ENCODE measurements at regions not wholly inside any gene's neighbourhood (a gene's known extent, or its start where the extent isn't known, plus 50 kb on each side); places are given as distances from the start of the nearest gene placed in this dataset.
"Not testable (repeated sequence)": the region's sequence is repeated elsewhere in the genome, so short reads cannot be mapped to it uniquely, and the experiment has no call there.

- no peak overlapping the region for H3K4me3 ChIP-seq (ENCODE audit: low read depth in 1 of 2, low read length in 2 of 2)
- no peak overlapping the region for H3K27ac ChIP-seq (ENCODE audit: low read length)
- H4K20me1 ChIP-seq (ENCODE audit: insufficient read depth, low read length), result no peaks in the 10 kb centered on the region
- H3K79me2 ChIP-seq (ENCODE audit: insufficient read depth, low read length), result no peaks in the 10 kb centered on the region
- H3K9ac ChIP-seq (ENCODE audit: low read depth, low read length), result no peak overlapping the region
- ATAC-seq (ENCODE audit: insufficient read depth, low read depth) (no peak), DNase-seq (no peak)
- no peaks in the 10 kb centered on the region for H3K36me3 ChIP-seq (ENCODE audit: insufficient read depth, low read length)
- no peak overlapping the region for H3K4me2 ChIP-seq (ENCODE audit: insufficient read depth, low read length)
- no peaks in the 10 kb centered on the region for H3K4me1 ChIP-seq (ENCODE audit: insufficient read depth, low read length)
- no peak for TF ChIP-seq EZH2 (IDR thresholded peaks at IDR 0.05; ENCODE audit: borderline replicate concordance, low read depth, low read length, severe bottlenecking)
- no peak for TF ChIP-seq CTCF (IDR thresholded peaks at IDR 0.05; ENCODE audit: borderline replicate concordance, extremely low read depth, low read length, poor library complexity, severe bottlenecking)
- H3K27me3 ChIP-seq (ENCODE audit: insufficient read depth, low read length, poor library complexity), result no peaks in the 10 kb centered on the region
- no peak overlapping the region for H2AFZ ChIP-seq (ENCODE audit: low read depth, low read length)
- no peaks in the 10 kb centered on the region for H3K9me3 ChIP-seq (ENCODE audit: insufficient read depth, low read length, severe bottlenecking)
Observed at GRCh38 chr14:104401785-104402184, 177.8 kb upstream of the C14orf180 start.

DNA sequence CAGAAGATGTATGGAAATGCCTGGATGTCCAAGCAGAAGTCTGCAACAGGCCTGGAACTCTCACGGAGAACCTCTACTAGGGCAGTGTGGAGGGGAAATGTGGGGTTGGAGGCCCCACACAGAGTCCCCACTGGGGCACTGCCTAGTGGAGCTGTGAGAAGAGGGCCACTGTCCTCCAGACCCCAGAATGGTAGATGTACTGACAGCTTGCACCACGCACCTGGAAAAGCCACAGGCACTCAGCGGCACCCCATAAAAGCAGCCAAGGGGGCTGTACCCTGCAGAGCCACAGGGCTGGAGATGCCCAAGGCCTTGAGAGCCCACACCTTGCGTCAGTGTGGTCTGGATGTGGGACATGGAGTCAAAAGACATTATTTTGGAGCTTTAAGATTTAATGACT is 177.3 kb upstream of the C14orf180 start:
- H3K27ac ChIP-seq (ENCODE audit: low read length); H3K4me3 ChIP-seq (ENCODE audit: low read depth in 1 of 2, low read length in 2 of 2); H3K27me3 ChIP-seq (ENCODE audit: insufficient read depth, low read length, poor library complexity); H3K79me2 ChIP-seq (ENCODE audit: insufficient read depth, low read length); H3K9me3 ChIP-seq (ENCODE audit: insufficient read depth, low read length, severe bottlenecking); H4K20me1 ChIP-seq (ENCODE audit: insufficient read depth, low read length); ATAC-seq (ENCODE audit: insufficient read depth, low read depth); H2AFZ ChIP-seq (ENCODE audit: low read depth, low read length); H3K4me1 ChIP-seq (ENCODE audit: insufficient read depth, low read length); H3K4me2 ChIP-seq (ENCODE audit: insufficient read depth, low read length); H3K36me3 ChIP-seq (ENCODE audit: insufficient read depth, low read length); H3K9ac ChIP-seq (ENCODE audit: low read depth, low read length); DNase-seq: not testable (repeated sequence)

GRCh38 chr14:104403421-104404220 is 175.9 kb upstream of the C14orf180 start:
- Histone ChIP-seq H3K27ac (ENCODE audit: low read length) (no peak overlapping the region), H2AFZ (ENCODE audit: low read depth, low read length) (no peak overlapping the region), H3K4me3 (ENCODE audit: low read depth in 1 of 2, low read length in 2 of 2) (no peak overlapping the region), H4K20me1 (ENCODE audit: insufficient read depth, low read length) (no peaks in the 10 kb centered on the region), H3K9ac (ENCODE audit: low read depth, low read length) (no peak overlapping the region), H3K36me3 (ENCODE audit: insufficient read depth, low read length) (no peaks in the 10 kb centered on the region), H3K4me1 (ENCODE audit: insufficient read depth, low read length) (no peaks in the 10 kb centered on the region), H3K4me2 (ENCODE audit: insufficient read depth, low read length) (no peak overlapping the region), H3K9me3 (ENCODE audit: insufficient read depth, low read length, severe bottlenecking) (no peaks in the 10 kb centered on the region), H3K79me2 (ENCODE audit: insufficient read depth, low read length) (no peaks in the 10 kb centered on the region), H3K27me3 (ENCODE audit: insufficient read depth, low read length, poor library complexity) (peaks cover 4% of the 10 kb centered on the region)
- ATAC-seq (ENCODE audit: insufficient read depth, low read depth), result no peak
- no peak for TF ChIP-seq CTCF (IDR thresholded peaks at IDR 0.05; ENCODE audit: borderline replicate concordance, extremely low read depth, low read length, poor library complexity, severe bottlenecking)
- TF ChIP-seq EZH2 (IDR thresholded peaks at IDR 0.05; ENCODE audit: borderline replicate concordance, low read depth, low read length, severe bottlenecking), result no peak
- DNase-seq, result no peak

- Histone ChIP-seq H3K27ac (ENCODE audit: low read length) (no peak overlapping the region), H4K20me1 (ENCODE audit: insufficient read depth, low read length) (no peaks in the 10 kb centered on the region), H3K4me1 (ENCODE audit: insufficient read depth, low read length) (no peaks in the 10 kb centered on the region), H2AFZ (ENCODE audit: low read depth, low read length) (no peak overlapping the region), H3K79me2 (ENCODE audit: insufficient read depth, low read length) (no peaks in the 10 kb centered on the region), H3K9me3 (ENCODE audit: insufficient read depth, low read length, severe bottlenecking) (peaks cover 4% of the 10 kb centered on the region), H3K4me3 (ENCODE audit: low read depth in 1 of 2, low read length in 2 of 2) (no peak overlapping the region), H3K27me3 (ENCODE audit: insufficient read depth, low read length, poor library complexity) (peaks cover 9% of the 10 kb centered on the region), H3K9ac (ENCODE audit: low read depth, low read length) (no peak overlapping the region), H3K4me2 (ENCODE audit: insufficient read depth, low read length) (no peak overlapping the region), H3K36me3 (ENCODE audit: insufficient read depth, low read length) (no peaks in the 10 kb centered on the region)
- ATAC-seq (ENCODE audit: insufficient read depth, low read depth) (no peak), DNase-seq (no peak)
- no peak for TF ChIP-seq EZH2 (IDR thresholded peaks at IDR 0.05; ENCODE audit: borderline replicate concordance, low read depth, low read length, severe bottlenecking)
- TF ChIP-seq CTCF (IDR thresholded peaks at IDR 0.05; ENCODE audit: borderline replicate concordance, extremely low read depth, low read length, poor library complexity, severe bottlenecking), result no peak
Observed at GRCh38 chr14:104404922-104405321, 174.6 kb upstream of the C14orf180 start.
